Mesenchymal stem cell (in vitro differentiated cells and primary cell): ENCODE measurements at regions not wholly inside any gene's neighbourhood (a gene's known extent, or its start where the extent isn't known, plus 50 kb on each side); places are given as distances from the start of the nearest gene placed in this dataset.

ENCODE experiments used
- DNase-seq: peaks from one replicate; pipeline ENCODE4 v3.0.0-alpha.2; 2013
- H2AFZ ChIP-seq: one replicate; pipeline ENCODE4 v1.6.1; 2013; ENCODE audit warnings: low read depth, mild to moderate bottlenecking, control low read depth, inconsistent platforms, low read length, moderate library complexity
- H2AK5ac ChIP-seq: 2 replicates; pipeline ENCODE4 v1.6.1; 2013; ENCODE audit warnings: low read length, moderate library complexity, mild to moderate bottlenecking, inconsistent platforms; ENCODE audit not compliant: severe bottlenecking
- H2BK120ac ChIP-seq: one replicate; pipeline ENCODE4 v1.6.1; 2013; ENCODE audit warnings: low read depth, mild to moderate bottlenecking, inconsistent platforms, low read length, moderate library complexity
- H2BK12ac ChIP-seq, 2 experiments: one replicate each; pipeline ENCODE4 v1.6.1; 2013; ENCODE audit warnings: inconsistent platforms in 2 of 2, low read length in 2 of 2, mild to moderate bottlenecking in 2 of 2, moderate library complexity in 2 of 2, control low read depth in 1 of 2
- H2BK15ac ChIP-seq: one replicate; pipeline ENCODE4 v1.6.1; 2013; ENCODE audit warnings: mild to moderate bottlenecking, low read depth, inconsistent platforms; ENCODE audit not compliant: poor library complexity, severe bottlenecking
- H2BK5ac ChIP-seq: 2 replicates; pipeline ENCODE4 v1.6.1; 2013; ENCODE audit warnings: low read depth, mild to moderate bottlenecking, low read length, control low read depth, inconsistent platforms; ENCODE audit not compliant: poor library complexity, severe bottlenecking
- H3K14ac ChIP-seq, 2 experiments: one replicate each; pipeline ENCODE4 v1.6.1; 2013; ENCODE audit warnings: inconsistent platforms in 2 of 2, low read length in 2 of 2, control low read depth in 1 of 2, mild to moderate bottlenecking in 1 of 2, moderate library complexity in 1 of 2
- H3K18ac ChIP-seq, 2 experiments: one replicate each; pipeline ENCODE4 v1.6.1; 2013; ENCODE audit warnings: inconsistent platforms in 2 of 2, low read length in 2 of 2, control low read depth in 1 of 2, low read depth in 1 of 2, mild to moderate bottlenecking in 1 of 2
- H3K23ac ChIP-seq, 2 experiments: one replicate each; pipeline ENCODE4 v1.6.1; 2013; ENCODE audit warnings: inconsistent platforms in 2 of 2, low read length in 2 of 2, mild to moderate bottlenecking in 2 of 2, moderate library complexity in 2 of 2, control low read depth in 1 of 2
- H3K27ac ChIP-seq: 2 replicates; pipeline ENCODE4 v1.5.1; 2013; ENCODE audit warnings: mild to moderate bottlenecking, moderate library complexity, low read length, control low read depth, inconsistent platforms; ENCODE audit not compliant: poor library complexity, severe bottlenecking
- H3K27me3 ChIP-seq, 2 experiments: 2 replicates each; pipeline versions ENCODE4 v1.6.1 to v1.7.0; 2013; ENCODE audit warnings: low read length in 2 of 2, mild to moderate bottlenecking in 2 of 2, moderate library complexity in 2 of 2, control low read depth in 1 of 2, inconsistent platforms in 1 of 2; ENCODE audit not compliant: control insufficient read depth in 1 of 2, insufficient read depth in 1 of 2
- H3K36me3 ChIP-seq, 2 experiments: 2 replicates each; pipeline versions ENCODE4 v1.6.1 to v1.7.0; 2013; ENCODE audit warnings: low read length in 2 of 2, control low read depth in 1 of 2, inconsistent platforms in 1 of 2, low read depth in 1 of 2, mild to moderate bottlenecking in 1 of 2; ENCODE audit not compliant: insufficient read depth in 2 of 2, control insufficient read depth in 1 of 2
- H3K4ac ChIP-seq, 2 experiments: one replicate each; pipeline ENCODE4 v1.6.1; 2013; ENCODE audit warnings: inconsistent platforms in 2 of 2, low read length in 2 of 2, mild to moderate bottlenecking in 2 of 2, moderate library complexity in 2 of 2, control low read depth in 1 of 2, low read depth in 1 of 2
- H3K4me1 ChIP-seq: 2 replicates; pipeline ENCODE4 v1.6.1; 2013; ENCODE audit warnings: low read depth, low read length, control low read depth; ENCODE audit not compliant: control insufficient read depth, insufficient read depth
- H3K4me2 ChIP-seq: 2 replicates; pipeline ENCODE4 v1.6.1; 2013; ENCODE audit warnings: low read length, mild to moderate bottlenecking, inconsistent platforms; ENCODE audit not compliant: poor library complexity, severe bottlenecking
- H3K4me3 ChIP-seq, 2 experiments: 2 replicates each; pipeline versions ENCODE4 v1.5.1 to v1.7.0; 2013; ENCODE audit warnings: low read length in 2 of 2, mild to moderate bottlenecking in 2 of 2, control low read depth in 1 of 2, low read depth in 1 of 2; ENCODE audit not compliant: insufficient read depth in 1 of 2
- H3K79me1 ChIP-seq: replicated peaks from 2 replicates; pipeline ENCODE4 v1.6.1; 2013; ENCODE audit warnings: mild to moderate bottlenecking, control low read depth, low read length, inconsistent platforms; ENCODE audit not compliant: poor library complexity, severe bottlenecking
- H3K9ac ChIP-seq: 2 replicates; pipeline ENCODE4 v1.7.0; 2013; ENCODE audit warnings: mild to moderate bottlenecking, low read length, moderate library complexity
- H3K9me3 ChIP-seq: 2 replicates; pipeline ENCODE4 v1.7.0; 2013; ENCODE audit warnings: mild to moderate bottlenecking, low read length; ENCODE audit not compliant: control insufficient read depth
- H4K8ac ChIP-seq: one replicate; pipeline ENCODE4 v1.6.1; 2013; ENCODE audit warnings: inconsistent platforms, mild to moderate bottlenecking, low read length, moderate library complexity
- H4K91ac ChIP-seq: one replicate; pipeline ENCODE4 v1.6.1; 2013; ENCODE audit warnings: mild to moderate bottlenecking, low read length, inconsistent platforms
- WGBS: methylation state at CpG from one replicate; pipeline ENCODE4 v1.1.7; 2013; ENCODE audit warnings: mixed read lengths; 5-methylcytosine and 5-hydroxymethylcytosine counted together

DNA sequence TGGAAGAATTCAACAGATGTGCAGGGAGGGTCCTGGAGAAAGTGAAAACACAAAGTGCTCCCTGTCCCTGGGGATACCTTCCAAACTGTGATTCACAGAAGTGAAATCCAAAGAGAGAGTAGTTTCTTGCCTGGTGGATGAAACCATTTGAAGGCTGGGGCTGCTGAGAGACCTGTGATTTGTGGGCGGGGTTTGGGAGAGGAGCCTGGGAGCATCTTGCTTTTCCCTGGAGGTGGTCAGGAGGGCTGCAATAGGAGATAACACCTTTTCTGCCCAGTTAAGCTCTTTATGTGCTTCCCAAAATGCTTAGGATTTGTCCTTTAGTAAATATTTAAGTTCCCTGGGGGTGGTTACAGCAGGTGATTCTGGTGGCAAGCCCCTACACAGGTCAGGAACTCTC is 105.3 kb upstream of the TPK1 start:
- Histone ChIP-seq H2BK5ac (no peak overlapping the region), H4K8ac (no peak overlapping the region), H3K4me1 (no peaks in the 10 kb centered on the region), H3K18ac (no peak overlapping the region), H2AK5ac (no peak overlapping the region), H2BK15ac (no peak overlapping the region), H3K27me3 (no peaks in the 10 kb centered on the region), H2BK120ac (no peak overlapping the region), H3K79me1 (no peaks in the 10 kb centered on the region), H3K14ac (no peak overlapping the region), H3K4me2 (no peak overlapping the region), H3K36me3 (no peaks in the 10 kb centered on the region), H3K4ac (no peak overlapping the region), H3K9me3 (peaks cover 3% of the 10 kb centered on the region), H2BK12ac (no peak overlapping the region), H3K27ac (no peak overlapping the region), H4K91ac (no peak overlapping the region), H2AFZ (no peak overlapping the region), H3K9ac (no peak overlapping the region), H3K4me3 (no peak overlapping the region), H3K23ac (no peak overlapping the region)
- DNase-seq = no peak
- WGBS = 33% methylated on average over 1 of the region's 1 CpG

DNA sequence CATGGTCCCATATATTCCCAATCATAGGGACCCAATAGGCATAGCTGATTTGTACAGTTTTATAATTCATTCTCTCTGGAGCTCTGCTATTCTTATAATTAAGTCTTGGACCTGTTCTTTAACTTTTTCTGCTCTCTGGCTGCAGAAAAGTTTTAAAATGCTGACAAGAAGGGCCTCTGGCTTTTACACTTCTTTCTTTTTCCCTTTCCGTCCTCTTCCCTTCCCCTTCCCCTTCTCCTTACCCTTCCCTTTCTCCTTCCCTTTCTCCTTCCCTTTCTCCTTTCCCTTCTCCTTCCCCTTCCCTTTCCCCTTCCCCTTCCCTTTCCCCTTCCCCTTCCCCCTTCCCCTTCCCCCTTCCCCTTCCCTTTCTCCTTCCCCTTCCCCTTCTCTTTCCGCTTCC is 101.3 kb upstream of the TPK1 start:
- no peak overlapping the region for H3K4me2 ChIP-seq
- no peak overlapping the region for H3K4ac ChIP-seq
- WGBS = 68% methylated on average over 2 of the region's 2 CpGs
- H2BK120ac ChIP-seq = no peak overlapping the region
- no peaks in the 10 kb centered on the region for H3K4me1 ChIP-seq
- H2AFZ ChIP-seq = no peak overlapping the region
- no peak overlapping the region for H2BK12ac ChIP-seq
- no peak overlapping the region for H3K23ac ChIP-seq
- H3K27me3 ChIP-seq = no peaks in the 10 kb centered on the region
- no peak overlapping the region for H3K9ac ChIP-seq
- H3K36me3 ChIP-seq = no peaks in the 10 kb centered on the region
- no peak overlapping the region for H2AK5ac ChIP-seq
- DNase-seq = no peak
- no peak overlapping the region for H3K4me3 ChIP-seq
- H3K27ac ChIP-seq = no peak overlapping the region
- no peak overlapping the region for H4K8ac ChIP-seq
- no peak overlapping the region for H2BK5ac ChIP-seq
- H4K91ac ChIP-seq = no peak overlapping the region
- no peak overlapping the region for H3K14ac ChIP-seq
- H3K18ac ChIP-seq = no peak overlapping the region
- H3K79me1 ChIP-seq = no peaks in the 10 kb centered on the region
- H2BK15ac ChIP-seq = no peak overlapping the region
- no peaks in the 10 kb centered on the region for H3K9me3 ChIP-seq

GRCh38 chr7:144936314-144936713 is 100.5 kb upstream of the TPK1 start:
- H2BK5ac ChIP-seq = no peak overlapping the region
- DNase-seq = no peak
- no peak overlapping the region for H3K4me3 ChIP-seq
- no peak overlapping the region for H2BK12ac ChIP-seq
- no peak overlapping the region for H3K4ac ChIP-seq
- H2BK120ac ChIP-seq = no peak overlapping the region
- no peak overlapping the region for H3K23ac ChIP-seq
- WGBS = 44% methylated on average over 1 of the region's 1 CpG
- H3K4me2 ChIP-seq = no peak overlapping the region
- no peak overlapping the region for H3K18ac ChIP-seq
- no peaks in the 10 kb centered on the region for H3K9me3 ChIP-seq
- no peak overlapping the region for H2BK15ac ChIP-seq
- no peak overlapping the region for H2AK5ac ChIP-seq
- H3K4me1 ChIP-seq = no peaks in the 10 kb centered on the region
- H3K36me3 ChIP-seq = no peaks in the 10 kb centered on the region
- H4K8ac ChIP-seq = no peak overlapping the region
- no peak overlapping the region for H2AFZ ChIP-seq
- H3K79me1 ChIP-seq = no peaks in the 10 kb centered on the region
- no peak overlapping the region for H3K9ac ChIP-seq
- H3K27ac ChIP-seq = no peak overlapping the region
- no peak overlapping the region for H3K14ac ChIP-seq
- no peaks in the 10 kb centered on the region for H3K27me3 ChIP-seq
- H4K91ac ChIP-seq = no peak overlapping the region

DNA sequence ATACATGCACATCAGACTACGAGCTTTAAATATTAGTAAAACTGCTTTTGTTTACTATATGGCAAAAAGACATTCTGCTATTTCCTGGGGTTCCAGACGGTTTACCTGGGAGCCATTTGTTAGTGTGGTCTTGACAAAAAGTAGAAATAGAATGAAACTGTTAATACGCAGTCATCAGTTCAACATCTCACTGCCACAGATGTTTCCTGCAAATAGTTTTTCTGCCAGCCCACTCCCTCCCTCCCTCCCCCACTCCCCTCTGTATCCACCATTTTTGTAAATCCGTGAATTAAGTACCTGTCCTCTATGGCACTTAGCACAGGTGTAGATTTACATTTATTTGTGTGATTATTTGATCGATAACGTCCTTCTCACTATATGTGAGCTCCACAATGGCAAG is 74.6 kb upstream of the TPK1 start:
- Histone ChIP-seq H3K79me1 (no peaks in the 10 kb centered on the region), H2BK15ac (no peak overlapping the region)

More for the DNA sequence above, 74.6 kb upstream of the TPK1 start:
- no peak overlapping the region for H3K27ac ChIP-seq
- H4K91ac ChIP-seq = no peak overlapping the region
- no peak for DNase-seq
- H3K9me3 ChIP-seq = no peaks in the 10 kb centered on the region
- no peak overlapping the region for H2AFZ ChIP-seq
- H3K23ac ChIP-seq = no peak overlapping the region
- 94% methylated on average over 3 of the region's 6 CpGs for WGBS
- no peak overlapping the region for H4K8ac ChIP-seq
- H3K4me2 ChIP-seq = no peak overlapping the region
- H3K4me1 ChIP-seq = no peaks in the 10 kb centered on the region
- no peak overlapping the region for H3K18ac ChIP-seq
- H3K36me3 ChIP-seq = no peaks in the 10 kb centered on the region
- H2BK5ac ChIP-seq = no peak overlapping the region
- H3K14ac ChIP-seq = no peak overlapping the region
- H2BK120ac ChIP-seq = no peak overlapping the region
- H2BK12ac ChIP-seq = no peak overlapping the region
- no peak overlapping the region for H3K4ac ChIP-seq
- H3K27me3 ChIP-seq = no peaks in the 10 kb centered on the region
- no peak overlapping the region for H2AK5ac ChIP-seq
- H3K9ac ChIP-seq = no peak overlapping the region
- H3K4me3 ChIP-seq = no peak overlapping the region
